ENCODE measurements at regions not wholly inside any gene's neighbourhood (a gene's known extent, or its start where the extent isn't known, plus 50 kb on each side); places are given as distances from the start of the nearest gene placed in this dataset.

DNA sequence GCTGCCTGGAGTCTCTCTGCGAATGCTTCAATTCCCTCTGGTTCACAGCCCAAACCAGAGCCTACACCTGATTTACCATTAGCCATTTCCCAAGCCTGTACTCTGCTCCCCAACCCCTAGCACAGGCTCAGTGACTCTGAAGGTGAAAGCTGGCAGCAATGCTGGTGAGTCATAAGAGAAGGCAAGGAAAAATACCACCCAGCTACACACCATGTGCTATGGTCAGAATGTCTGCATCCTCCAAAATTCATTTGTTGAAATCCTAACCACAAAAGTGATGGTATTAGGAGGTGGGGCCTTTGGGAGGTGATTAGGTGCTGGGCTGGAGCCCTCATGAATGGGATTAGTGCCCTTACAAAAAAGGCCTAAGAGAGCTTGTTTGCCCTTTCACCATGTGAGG is 117.1 kb upstream of the TJP1 start:
- TF ChIP-seq RAD21 (IDR thresholded peaks at IDR 0.05; ENCODE audit: low read depth): no peak
- TF ChIP-seq MAX (IDR thresholded peaks at IDR 0.05): no peak
- no peak for TF ChIP-seq TAF1 (IDR thresholded peaks at IDR 0.05; ENCODE audit: low read depth)
- TF ChIP-seq TEAD4 (IDR thresholded peaks at IDR 0.05): no peak
- TF ChIP-seq, protein P1, sequence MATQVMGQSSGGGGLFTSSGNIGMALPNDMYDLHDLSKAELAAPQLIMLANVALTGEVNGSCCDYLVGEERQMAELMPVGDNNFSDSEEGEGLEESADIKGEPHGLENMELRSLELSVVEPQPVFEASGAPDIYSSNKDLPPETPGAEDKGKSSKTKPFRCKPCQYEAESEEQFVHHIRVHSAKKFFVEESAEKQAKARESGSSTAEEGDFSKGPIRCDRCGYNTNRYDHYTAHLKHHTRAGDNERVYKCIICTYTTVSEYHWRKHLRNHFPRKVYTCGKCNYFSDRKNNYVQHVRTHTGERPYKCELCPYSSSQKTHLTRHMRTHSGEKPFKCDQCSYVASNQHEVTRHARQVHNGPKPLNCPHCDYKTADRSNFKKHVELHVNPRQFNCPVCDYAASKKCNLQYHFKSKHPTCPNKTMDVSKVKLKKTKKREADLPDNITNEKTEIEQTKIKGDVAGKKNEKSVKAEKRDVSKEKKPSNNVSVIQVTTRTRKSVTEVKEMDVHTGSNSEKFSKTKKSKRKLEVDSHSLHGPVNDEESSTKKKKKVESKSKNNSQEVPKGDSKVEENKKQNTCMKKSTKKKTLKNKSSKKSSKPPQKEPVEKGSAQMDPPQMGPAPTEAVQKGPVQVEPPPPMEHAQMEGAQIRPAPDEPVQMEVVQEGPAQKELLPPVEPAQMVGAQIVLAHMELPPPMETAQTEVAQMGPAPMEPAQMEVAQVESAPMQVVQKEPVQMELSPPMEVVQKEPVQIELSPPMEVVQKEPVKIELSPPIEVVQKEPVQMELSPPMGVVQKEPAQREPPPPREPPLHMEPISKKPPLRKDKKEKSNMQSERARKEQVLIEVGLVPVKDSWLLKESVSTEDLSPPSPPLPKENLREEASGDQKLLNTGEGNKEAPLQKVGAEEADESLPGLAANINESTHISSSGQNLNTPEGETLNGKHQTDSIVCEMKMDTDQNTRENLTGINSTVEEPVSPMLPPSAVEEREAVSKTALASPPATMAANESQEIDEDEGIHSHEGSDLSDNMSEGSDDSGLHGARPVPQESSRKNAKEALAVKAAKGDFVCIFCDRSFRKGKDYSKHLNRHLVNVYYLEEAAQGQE (IDR thresholded peaks at IDR 0.05; ENCODE audit: low read depth): no peak
- no peak for TF ChIP-seq NFIC (IDR thresholded peaks at IDR 0.05)
- no peak for TF ChIP-seq USF1 (IDR thresholded peaks at IDR 0.05)
- TF ChIP-seq EGR1 (IDR thresholded peaks at IDR 0.05): no peak
- no peak for TF ChIP-seq TCF12 (IDR thresholded peaks at IDR 0.05; ENCODE audit: low read depth)
- TF ChIP-seq YY1 (IDR thresholded peaks at IDR 0.05; ENCODE audit: low read depth): no peak
- no peak for TF ChIP-seq EP300 (IDR thresholded peaks at IDR 0.05; ENCODE audit: borderline replicate concordance)
- no peak for TF ChIP-seq FOXM1 (IDR thresholded peaks at IDR 0.05; ENCODE audit: borderline replicate concordance, low read depth)
- TF ChIP-seq ZBTB7A (IDR thresholded peaks at IDR 0.05; ENCODE audit: low read depth): no peak

All from Ishikawa (cell line).